ENCODE measurements at regions not wholly inside any gene's neighbourhood (a gene's known extent, or its start where the extent isn't known, plus 50 kb on each side); places are given as distances from the start of the nearest gene placed in this dataset.

GRCh38 chr14:66383257-66383656, 102.9 kb upstream of the CCDC196 start:
- TF ChIP-seq, protein P1, sequence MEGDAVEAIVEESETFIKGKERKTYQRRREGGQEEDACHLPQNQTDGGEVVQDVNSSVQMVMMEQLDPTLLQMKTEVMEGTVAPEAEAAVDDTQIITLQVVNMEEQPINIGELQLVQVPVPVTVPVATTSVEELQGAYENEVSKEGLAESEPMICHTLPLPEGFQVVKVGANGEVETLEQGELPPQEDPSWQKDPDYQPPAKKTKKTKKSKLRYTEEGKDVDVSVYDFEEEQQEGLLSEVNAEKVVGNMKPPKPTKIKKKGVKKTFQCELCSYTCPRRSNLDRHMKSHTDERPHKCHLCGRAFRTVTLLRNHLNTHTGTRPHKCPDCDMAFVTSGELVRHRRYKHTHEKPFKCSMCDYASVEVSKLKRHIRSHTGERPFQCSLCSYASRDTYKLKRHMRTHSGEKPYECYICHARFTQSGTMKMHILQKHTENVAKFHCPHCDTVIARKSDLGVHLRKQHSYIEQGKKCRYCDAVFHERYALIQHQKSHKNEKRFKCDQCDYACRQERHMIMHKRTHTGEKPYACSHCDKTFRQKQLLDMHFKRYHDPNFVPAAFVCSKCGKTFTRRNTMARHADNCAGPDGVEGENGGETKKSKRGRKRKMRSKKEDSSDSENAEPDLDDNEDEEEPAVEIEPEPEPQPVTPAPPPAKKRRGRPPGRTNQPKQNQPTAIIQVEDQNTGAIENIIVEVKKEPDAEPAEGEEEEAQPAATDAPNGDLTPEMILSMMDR (IDR thresholded peaks at IDR 0.05) = no peak
- no peak for TF ChIP-seq POLR2A (IDR thresholded peaks at IDR 0.05)
